Keratinocyte (primary cell): ENCODE measurements at regions not wholly inside any gene's neighbourhood (a gene's known extent, or its start where the extent isn't known, plus 50 kb on each side); places are given as distances from the start of the nearest gene placed in this dataset.

Experiments used
- DNase-seq: peaks from one replicate; pipeline ENCODE4 v3.0.0-alpha.2; 2011; ENCODE audit warnings: low read depth, missing footprints, low spot score
- FAIRE-seq: peaks from 2 replicates; lab custom pipeline; 2011; peaks lifted over from hg19 to GRCh38; lab: Jason Lieb, UNC
- H2AFZ ChIP-seq: 2 replicates; pipeline ENCODE4 v1.6.0; 2012; ENCODE audit warnings: low read length, control low read depth, inconsistent platforms; ENCODE audit not compliant: control insufficient read depth
- H3K27ac ChIP-seq: 2 replicates; pipeline ENCODE4 v1.5.1; 2011; ENCODE audit warnings: low read length; ENCODE audit not compliant: control insufficient read depth, insufficient read depth
- H3K27me3 ChIP-seq: 3 replicates; pipeline ENCODE4 v1.6.0; 2011; ENCODE audit warnings: low read length; ENCODE audit not compliant: control insufficient read depth, insufficient read depth; ENCODE audit errors: extremely low read depth
- H3K36me3 ChIP-seq, 2 experiments: 2 replicates in 1 of 2; 3 replicates in 1 of 2; pipeline ENCODE4 v1.5.1; 2011; ENCODE audit warnings: low read length in 2 of 2, mild to moderate bottlenecking in 1 of 2; ENCODE audit not compliant: control insufficient read depth in 2 of 2, insufficient read depth in 2 of 2; ENCODE audit errors: extremely low read depth in 1 of 2
- H3K4me1 ChIP-seq: 3 replicates; pipeline ENCODE4 v1.5.1; 2011; ENCODE audit warnings: low read length; ENCODE audit not compliant: control insufficient read depth, insufficient read depth; ENCODE audit errors: extremely low read depth
- H3K4me2 ChIP-seq: 3 replicates; pipeline ENCODE4 v1.6.0; 2011; ENCODE audit warnings: low read depth, low read length; ENCODE audit not compliant: control insufficient read depth, insufficient read depth; ENCODE audit errors: extremely low read depth
- H3K4me3 ChIP-seq, 3 experiments: fragments of 200-600 bp in 1 of 3; sonication (generic) in 1 of 3; 2 replicates in 2 of 3; 3 replicates in 1 of 3; pipeline ENCODE4 v1.5.1; 2011 to 2016; ENCODE audit warnings: low read length in 3 of 3, mild to moderate bottlenecking in 3 of 3, control low read depth in 2 of 3, inconsistent platforms in 1 of 3, low read depth in 1 of 3, mixed read lengths in 1 of 3, mixed run types in 1 of 3, moderate library complexity in 1 of 3; ENCODE audit not compliant: control insufficient read depth in 2 of 3, insufficient read depth in 2 of 3; ENCODE audit errors: extremely low read depth in 1 of 3
- H3K79me2 ChIP-seq: 2 replicates; pipeline ENCODE4 v1.6.0; 2012; ENCODE audit warnings: low read length; ENCODE audit not compliant: control insufficient read depth, insufficient read depth
- H3K9ac ChIP-seq: 3 replicates; pipeline ENCODE4 v1.6.0; 2011; ENCODE audit warnings: low read length; ENCODE audit not compliant: control insufficient read depth, insufficient read depth; ENCODE audit errors: extremely low read depth
- H3K9me1 ChIP-seq: 3 replicates; pipeline ENCODE4 v1.6.0; 2011; ENCODE audit warnings: low read length; ENCODE audit not compliant: control insufficient read depth, insufficient read depth; ENCODE audit errors: extremely low read depth
- H3K9me3 ChIP-seq: 2 replicates; pipeline ENCODE4 v1.5.1; 2012; ENCODE audit warnings: low read depth, low read length; ENCODE audit not compliant: control insufficient read depth
- H4K20me1 ChIP-seq: 3 replicates; pipeline ENCODE4 v1.6.0; 2011; ENCODE audit warnings: low read length; ENCODE audit not compliant: control insufficient read depth, insufficient read depth; ENCODE audit errors: extremely low read depth
- EZH2 ChIP-seq: IDR thresholded peaks from one replicate; pipeline ENCODE4 v1.6.1; 2012; ENCODE audit warnings: inconsistent platforms, mild to moderate bottlenecking, low read length, moderate library complexity
- dilution Hi-C: fragments of 300-500 bp; cut with MboI; formaldehyde crosslinking; loops from one replicate; pipeline ENCODE4 v1.7.0; 2020; ENCODE audit warnings: low sequenced_read_pairs; ENCODE audit not compliant: extremely low pct_ligation_motif_present
- TF ChIP-seq, protein P1 (sequence below), 3 experiments: IDR thresholded peaks in 1 of 3; conservative IDR thresholded peaks in 1 of 3; optimal IDR thresholded peaks in 1 of 3; 2 replicates in 2 of 3; 3 replicates in 1 of 3; pipeline versions ENCODE3 to v1.5.1; 2011; ENCODE audit warnings: low read length in 3 of 3, mild to moderate bottlenecking in 3 of 3, moderate library complexity in 2 of 3, control low read depth in 1 of 3, inconsistent platforms in 1 of 3; ENCODE audit not compliant: insufficient read depth in 2 of 3; ENCODE audit errors: extremely low read depth in 1 of 3

DNA sequence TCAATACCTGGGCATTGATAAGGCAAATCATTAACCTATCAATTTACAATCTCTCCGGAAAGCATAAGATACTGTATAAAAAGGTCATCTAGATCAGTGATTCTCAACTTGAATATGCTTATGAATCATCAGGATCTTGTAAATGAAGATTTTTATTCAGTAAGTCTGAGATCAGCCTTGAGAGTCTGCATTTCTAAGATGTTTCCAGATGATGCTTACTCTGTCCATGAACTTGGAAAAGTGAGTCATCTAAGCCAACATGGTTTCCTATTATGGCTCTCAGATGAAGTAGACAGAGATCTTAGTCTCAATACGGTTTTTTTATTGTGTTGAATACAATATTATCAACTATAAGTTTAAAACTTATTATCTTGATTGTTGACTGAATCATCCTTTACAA, 226.4 kb upstream of the KIRREL3 start:
- DNase-seq: no peak
- Histone ChIP-seq H2AFZ (no peak overlapping the region), H3K9me3 (no peaks in the 10 kb centered on the region), H3K4me2 (no peak overlapping the region), H3K9me1 (no peaks in the 10 kb centered on the region), H3K27me3 (peaks cover 3% of the 10 kb centered on the region), H3K9ac (no peak overlapping the region), H3K36me3 (no peaks in the 10 kb centered on the region), H3K4me3 (no peak overlapping the region), H3K4me1 (no peaks in the 10 kb centered on the region), H4K20me1 (no peaks in the 10 kb centered on the region), H3K79me2 (no peaks in the 10 kb centered on the region), H3K27ac (no peak overlapping the region)
- no peak for FAIRE-seq
- TF ChIP-seq EZH2: no peak
- TF ChIP-seq, protein P1, sequence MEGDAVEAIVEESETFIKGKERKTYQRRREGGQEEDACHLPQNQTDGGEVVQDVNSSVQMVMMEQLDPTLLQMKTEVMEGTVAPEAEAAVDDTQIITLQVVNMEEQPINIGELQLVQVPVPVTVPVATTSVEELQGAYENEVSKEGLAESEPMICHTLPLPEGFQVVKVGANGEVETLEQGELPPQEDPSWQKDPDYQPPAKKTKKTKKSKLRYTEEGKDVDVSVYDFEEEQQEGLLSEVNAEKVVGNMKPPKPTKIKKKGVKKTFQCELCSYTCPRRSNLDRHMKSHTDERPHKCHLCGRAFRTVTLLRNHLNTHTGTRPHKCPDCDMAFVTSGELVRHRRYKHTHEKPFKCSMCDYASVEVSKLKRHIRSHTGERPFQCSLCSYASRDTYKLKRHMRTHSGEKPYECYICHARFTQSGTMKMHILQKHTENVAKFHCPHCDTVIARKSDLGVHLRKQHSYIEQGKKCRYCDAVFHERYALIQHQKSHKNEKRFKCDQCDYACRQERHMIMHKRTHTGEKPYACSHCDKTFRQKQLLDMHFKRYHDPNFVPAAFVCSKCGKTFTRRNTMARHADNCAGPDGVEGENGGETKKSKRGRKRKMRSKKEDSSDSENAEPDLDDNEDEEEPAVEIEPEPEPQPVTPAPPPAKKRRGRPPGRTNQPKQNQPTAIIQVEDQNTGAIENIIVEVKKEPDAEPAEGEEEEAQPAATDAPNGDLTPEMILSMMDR (optimal IDR thresholded peaks at IDR 0.05 in 1 of 3, IDR thresholded peaks at IDR 0.05 in 1 of 3, conservative IDR thresholded peaks at IDR 0.05 in 1 of 3; ENCODE audit: extremely low read depth in 1 of 3, insufficient read depth in 2 of 3, low read length in 3 of 3): no peak
- dilution Hi-C loops: no loop called here

DNA sequence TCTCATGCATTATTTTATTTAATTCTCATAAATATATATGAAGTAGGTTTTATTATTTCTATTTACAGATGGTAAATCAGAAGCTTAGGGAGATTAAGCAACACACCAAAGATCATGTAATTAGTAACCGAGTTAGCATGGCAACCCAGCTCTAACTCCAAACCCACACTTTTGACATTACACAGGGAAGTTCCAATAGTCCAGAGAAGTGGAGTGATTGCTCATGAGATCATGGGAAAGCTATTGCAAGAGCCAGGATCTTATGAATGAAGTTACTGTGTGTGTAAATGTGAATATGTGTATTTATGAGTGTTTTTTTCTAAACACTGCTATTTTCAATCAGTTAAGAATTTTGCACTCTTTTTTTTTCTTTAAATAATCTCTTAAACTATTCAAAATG, 225.8 kb upstream of the KIRREL3 start:
- Histone ChIP-seq H3K4me1 (no peaks in the 10 kb centered on the region), H3K27ac (no peak overlapping the region), H3K9me3 (no peaks in the 10 kb centered on the region), H4K20me1 (no peaks in the 10 kb centered on the region), H3K36me3 (no peaks in the 10 kb centered on the region), H3K4me3 (no peak overlapping the region), H3K9me1 (no peaks in the 10 kb centered on the region), H3K79me2 (no peaks in the 10 kb centered on the region), H3K27me3 (peaks cover 3% of the 10 kb centered on the region), H3K9ac (no peak overlapping the region), H2AFZ (no peak overlapping the region), H3K4me2 (no peak overlapping the region)
- TF ChIP-seq, protein P1 (optimal IDR thresholded peaks at IDR 0.05 in 1 of 3, IDR thresholded peaks at IDR 0.05 in 1 of 3, conservative IDR thresholded peaks at IDR 0.05 in 1 of 3; ENCODE audit: extremely low read depth in 1 of 3, insufficient read depth in 2 of 3, low read length in 3 of 3): no peak
- dilution Hi-C loops: no loop called here
- DNase-seq (no peak), FAIRE-seq (no peak)
